Left cardiac atrium (tissue), 4 donors: ENCODE measurements at regions not wholly inside any gene's neighbourhood (a gene's known extent, or its start where the extent isn't known, plus 50 kb on each side); places are given as distances from the start of the nearest gene placed in this dataset.
"Not testable (repeated sequence)": the region's sequence is repeated elsewhere in the genome, so short reads cannot be mapped to it uniquely, and the experiment has no call there.

Source experiments
- ATAC-seq, 2 donors: fragments of 200-7000 bp; cut with Tn5 transposase; one replicate each; pipeline ENCODE4 v1.9.1; 2020; ENCODE audit warnings: mild to moderate bottlenecking in 2 of 2, moderate library complexity in 2 of 2
- DNase-seq: peaks from one replicate; pipeline ENCODE4 v3.0.0-alpha.2; 2020
- intact Hi-C, 2 donors: fragments of 100-400 bp; cut with DNase I; formaldehyde crosslinking; loops; one replicate each; pipeline versions ENCODE4 v1.14.1 to v1.15.1; 2022 to 2023
- donor health status: DM: no; HTN: yes; CAD: no.
- donor health status: DM: no; HTN: yes; CAD: no; lungs with severe emphysema.
- donor health status: DM: yes; HTN: yes; CAD: no.
- donor health status: Dilated cardiomyopathy.

DNA sequence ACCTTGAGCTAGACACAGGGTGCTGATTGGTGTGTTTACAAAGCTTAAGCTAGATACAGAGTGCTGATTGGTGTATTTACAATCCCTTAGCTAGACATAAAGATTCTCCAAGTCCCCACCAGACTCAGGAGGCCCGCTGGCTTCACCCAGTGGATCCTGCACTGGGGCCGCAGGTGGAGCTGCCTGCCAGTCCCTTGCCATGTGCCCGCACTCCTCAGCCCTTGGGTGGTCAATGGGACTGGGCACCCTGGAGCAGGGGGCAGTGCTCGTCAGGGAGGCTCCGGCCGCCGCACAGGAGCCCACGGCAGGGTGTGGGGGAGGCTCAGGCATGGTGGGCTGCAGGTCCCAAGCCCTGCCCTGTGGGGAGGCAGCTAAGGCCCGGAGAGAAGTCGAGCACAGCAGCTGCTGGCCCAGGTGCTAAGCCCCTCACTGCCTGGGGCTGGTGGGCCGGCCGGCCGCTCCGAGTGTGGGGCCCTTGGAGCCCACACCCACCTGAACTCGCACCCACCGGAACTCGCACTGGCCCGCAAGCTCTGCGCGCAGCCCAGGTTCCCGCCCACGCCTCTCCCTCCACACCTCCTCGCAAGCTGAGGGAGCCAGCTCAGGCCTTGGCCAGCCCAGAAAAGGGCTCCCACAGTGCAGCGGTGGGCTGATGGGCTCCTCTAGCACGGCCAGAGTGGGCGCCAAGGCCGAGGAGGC, 169.1 kb upstream of the ARSJ start:
- DNase-seq, ATAC-seq, intact Hi-C loops: not testable (repeated sequence)

DNA sequence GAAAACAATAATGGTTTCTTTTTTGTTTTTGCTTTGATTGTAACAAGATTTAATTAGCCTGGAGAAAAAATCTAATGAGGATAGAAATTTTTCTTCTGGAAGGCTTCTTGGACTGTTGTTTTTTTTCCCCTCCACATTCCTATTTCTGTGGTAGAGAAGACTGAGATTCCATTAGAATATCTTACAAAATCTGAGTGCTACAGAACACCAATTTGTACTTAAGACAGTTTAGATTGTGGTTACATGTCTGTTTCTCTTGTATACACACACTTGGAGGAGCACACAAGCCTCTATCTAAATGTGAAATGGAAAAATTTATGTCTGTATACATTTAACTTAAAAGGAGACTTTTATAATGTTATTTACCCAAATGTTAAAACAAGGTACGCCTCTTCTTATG, 176.9 kb upstream of the ARSJ start:
- intact Hi-C loops: no loop called here
- no peak for DNase-seq
- ATAC-seq: no peak

DNA sequence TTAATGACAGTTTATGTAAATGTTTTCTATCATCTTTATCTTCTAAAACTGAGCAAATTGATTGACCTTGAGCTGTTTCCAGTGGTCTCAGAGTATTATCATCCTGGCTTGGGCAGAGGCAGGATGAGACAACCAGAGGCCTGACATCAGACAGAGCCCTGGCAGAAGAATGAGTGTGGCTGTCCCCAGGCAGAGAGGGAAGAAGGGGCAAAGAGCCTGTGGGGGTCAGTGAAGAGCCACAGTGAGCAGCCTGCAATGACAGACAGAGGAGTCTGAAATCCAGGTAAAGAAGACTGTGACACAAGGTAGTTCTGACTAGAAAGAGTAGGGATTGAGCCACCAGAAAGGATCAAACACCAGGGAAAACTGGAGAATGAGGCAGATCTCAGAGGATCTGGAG, 182.4 kb upstream of the ARSJ start:
- ATAC-seq (no peak), DNase-seq (no peak)
- intact Hi-C loops: no loop called here

DNA sequence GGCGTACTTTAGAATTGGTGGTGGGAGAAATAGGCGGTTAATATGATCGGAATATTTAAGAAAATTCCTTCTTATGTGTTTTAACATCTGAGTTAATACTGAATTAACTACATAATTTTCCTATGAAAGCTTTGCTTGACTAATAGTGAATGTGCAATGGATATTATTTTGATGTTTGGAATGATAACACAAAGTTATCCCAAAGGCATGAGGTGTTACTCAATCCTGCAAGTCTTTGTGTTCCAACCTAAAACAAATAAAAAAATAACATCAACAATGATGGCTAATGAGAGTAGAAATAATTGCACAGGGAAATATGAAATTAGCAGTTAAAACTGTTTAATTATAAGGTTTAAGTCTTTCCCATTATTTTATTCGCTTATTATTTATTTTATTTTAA, 183.6 kb upstream of the ARSJ start:
- no peak for ATAC-seq
- no peak for DNase-seq
- intact Hi-C loops: no loop called here

DNA sequence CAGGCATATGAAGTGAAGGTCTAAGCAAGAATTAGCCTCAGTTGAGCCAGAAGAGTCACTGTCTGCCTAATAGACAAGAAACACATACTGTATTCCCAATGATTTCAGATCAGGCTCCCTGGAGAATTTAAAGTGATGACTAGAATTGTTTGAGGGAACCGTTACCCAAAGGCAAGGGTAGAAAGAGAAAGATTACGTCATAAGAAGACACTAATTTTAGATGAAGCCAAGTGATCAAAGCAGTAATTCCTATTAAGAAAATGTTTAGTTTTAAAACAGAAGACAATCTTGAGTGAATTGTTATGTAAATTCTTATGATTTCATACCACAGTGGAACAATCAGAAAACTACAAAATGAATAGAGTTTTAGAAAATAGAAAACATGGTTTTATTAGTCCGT, 194.5 kb upstream of the ARSJ start:
- DNase-seq: no peak
- no peak for ATAC-seq
- intact Hi-C loops: no loop called here

DNA sequence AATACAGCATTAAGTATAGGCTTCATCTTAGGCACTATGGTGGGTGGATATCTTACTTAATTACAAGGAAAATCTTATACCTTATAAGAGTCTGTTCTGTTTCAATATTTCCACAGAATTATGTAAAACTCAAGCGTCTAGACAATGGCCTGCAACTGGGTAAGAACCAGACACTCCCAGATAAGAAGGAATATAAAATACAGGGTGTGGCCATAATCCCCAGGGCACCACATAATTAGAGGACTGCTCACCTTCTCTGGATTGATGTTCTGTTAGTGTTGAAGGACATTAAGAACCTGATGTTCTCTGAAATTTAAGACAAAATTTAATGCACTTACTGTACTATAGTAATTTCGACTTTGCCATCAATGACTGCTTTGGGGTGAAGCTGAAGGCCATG, 198.2 kb upstream of the ARSJ start:
- DNase-seq (no peak), ATAC-seq (no peak)
- intact Hi-C loops: no loop called here

DNA sequence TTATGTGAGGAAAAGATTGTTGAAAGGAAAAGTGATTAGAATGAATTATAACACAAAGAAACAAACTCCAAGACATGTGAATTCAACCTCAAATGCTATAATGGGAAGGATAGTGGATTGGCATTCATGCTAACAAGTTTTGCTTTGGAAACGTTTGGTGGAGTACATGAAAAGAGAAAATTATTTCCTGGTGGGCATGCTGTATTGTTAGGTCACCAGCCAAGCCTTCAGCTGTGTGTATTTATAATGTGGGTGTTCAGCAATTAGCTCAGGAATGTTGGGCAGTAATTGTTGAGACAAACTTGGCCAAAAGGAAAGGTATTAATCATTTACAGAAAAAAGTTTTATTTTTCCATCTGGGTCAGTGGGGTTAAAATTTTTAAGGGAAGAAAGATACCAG, 198.9 kb upstream of the ARSJ start:
- intact Hi-C loops: no loop called here
- DNase-seq (no peak), ATAC-seq (no peak)

DNA sequence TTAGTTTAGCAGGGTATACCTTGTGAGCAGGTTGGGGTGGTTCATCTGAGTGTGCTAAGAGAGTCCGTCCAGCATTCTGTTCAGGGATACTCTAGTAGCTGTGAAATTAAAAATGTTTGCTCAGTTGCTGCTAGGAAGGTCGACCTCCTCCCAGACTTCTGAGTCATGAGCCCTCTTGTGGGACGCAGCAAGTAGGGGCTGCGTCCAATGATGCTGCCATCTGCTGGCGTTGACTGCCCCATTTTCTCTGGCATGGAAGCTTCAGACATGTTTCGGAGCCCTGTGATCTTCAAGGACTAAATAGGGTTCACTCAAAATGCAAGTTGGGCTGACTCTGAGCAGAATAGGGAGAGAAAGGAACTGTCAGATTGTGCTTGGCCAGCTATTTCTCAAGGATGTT, 201.0 kb upstream of the ARSJ start:
- ATAC-seq (peak; percentile 30 to 73), DNase-seq (peak; percentile 27)
- intact Hi-C loops: no loop called here

DNA sequence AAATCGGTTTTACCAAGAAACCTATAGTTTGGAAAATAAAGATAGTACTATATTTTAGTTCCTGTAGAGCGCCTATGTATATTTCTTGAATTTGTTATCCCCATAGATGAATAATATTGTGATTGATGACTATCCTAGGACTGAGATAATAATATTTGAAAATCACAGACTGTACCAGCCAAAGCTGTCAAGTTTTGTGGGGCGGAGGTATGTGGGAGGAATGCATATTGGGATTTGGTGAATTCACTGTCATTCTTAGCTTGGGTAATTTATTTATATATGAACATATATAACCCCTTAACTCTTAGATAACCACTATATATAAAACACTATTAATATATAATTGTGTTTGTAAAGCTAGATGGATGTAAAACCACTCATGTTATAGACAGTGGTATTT, 205.5 kb upstream of the ARSJ start:
- intact Hi-C loops: no loop called here
- ATAC-seq: no peak
- no peak for DNase-seq

DNA sequence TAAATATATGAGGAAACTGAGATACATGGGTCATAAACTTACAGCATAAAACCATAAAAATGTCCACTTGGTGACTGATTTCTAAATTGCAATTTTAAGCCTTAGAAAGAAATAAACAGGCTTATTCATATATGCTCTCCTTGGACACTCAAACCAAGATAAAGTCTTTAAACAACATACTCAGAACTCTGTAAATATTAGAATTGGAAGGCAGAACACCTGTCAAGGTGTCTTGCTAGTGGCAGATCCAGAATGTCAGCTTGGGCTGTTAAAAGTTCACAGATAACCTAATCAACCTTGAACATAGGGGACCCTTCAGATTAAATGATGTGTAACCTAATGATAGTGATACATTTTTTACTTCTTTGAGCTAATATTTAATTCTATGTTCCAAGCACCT, 208.1 kb upstream of the ARSJ start:
- ATAC-seq (no peak), DNase-seq (no peak)
- intact Hi-C loops: no loop called here

DNA sequence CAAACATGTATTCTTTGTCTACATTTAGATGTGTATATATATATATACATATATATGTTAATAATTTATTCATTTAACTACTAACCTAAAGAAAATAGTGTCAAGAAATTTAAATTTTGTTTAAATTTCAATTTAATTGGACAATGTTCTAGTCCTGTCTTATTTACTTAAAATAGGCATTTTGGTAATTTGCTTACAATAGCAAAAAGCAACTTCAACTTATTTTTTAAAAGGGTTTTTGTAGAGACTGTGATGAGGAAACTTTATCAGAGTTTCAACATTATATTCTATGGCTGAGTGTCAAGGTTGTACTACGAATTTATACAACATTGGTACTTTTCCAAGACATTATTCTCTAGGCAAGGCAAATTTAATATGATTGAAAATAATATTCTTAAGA, 212.0 kb upstream of the ARSJ start:
- intact Hi-C loops: no loop called here
- DNase-seq (no peak), ATAC-seq (no peak)

DNA sequence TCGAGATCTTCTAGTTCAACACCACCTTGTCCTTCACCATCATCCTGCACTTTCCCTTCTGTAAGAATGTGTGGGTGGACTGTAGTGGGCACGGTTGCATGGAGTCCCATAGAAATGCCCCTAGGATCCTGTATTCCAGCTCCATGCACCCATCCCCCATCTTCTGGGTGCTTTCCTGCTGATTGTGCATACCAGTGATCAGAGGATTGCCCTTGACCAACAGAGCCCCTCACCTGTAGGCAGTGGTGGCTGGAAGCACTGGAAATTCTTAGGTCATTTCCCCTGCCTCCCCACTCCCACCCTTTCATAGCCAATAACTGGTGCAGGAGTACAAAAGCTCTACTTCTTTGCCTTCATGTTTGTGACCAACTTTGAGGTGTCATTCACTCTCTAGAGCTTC, 213.4 kb upstream of the ARSJ start:
- ATAC-seq (no peak), DNase-seq (no peak)

DNA sequence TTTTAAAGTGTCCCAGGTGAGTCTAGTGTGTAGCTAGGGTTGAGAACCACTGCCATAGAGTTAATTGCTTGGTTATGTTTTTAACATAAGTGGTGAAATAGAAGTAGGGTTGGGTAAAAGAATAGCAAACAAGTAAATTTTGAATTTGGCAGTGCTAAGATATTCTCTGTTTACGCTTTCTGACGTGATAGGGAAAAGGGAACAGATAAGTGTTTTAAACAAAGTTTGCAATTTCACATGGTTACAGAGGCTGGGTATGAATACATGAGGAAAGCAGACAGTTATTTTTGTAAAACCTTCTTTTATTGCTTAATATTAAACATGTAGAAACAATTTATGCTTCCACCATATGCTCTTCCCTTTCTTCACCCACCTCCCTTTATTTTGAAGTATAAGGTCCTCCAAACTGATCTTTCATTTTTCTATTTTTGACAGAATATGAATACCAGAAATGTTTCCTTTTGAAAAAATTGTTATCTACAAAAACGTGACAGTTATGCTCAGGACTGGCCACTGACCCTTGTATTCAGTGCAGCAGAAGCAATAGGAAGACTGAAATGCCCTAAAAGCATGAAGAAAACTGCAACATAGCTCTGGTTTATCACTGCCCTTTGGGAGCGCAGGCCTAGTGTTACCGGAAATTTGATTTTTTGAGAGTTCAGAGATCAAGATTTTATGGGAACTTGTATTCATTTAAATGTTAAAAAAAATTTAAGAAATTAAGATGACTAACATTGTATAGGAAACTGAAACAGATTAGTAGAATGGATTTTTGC, 214.4 kb upstream of the ARSJ start:
- no peak for DNase-seq
- ATAC-seq: no peak

More for the DNA sequence above, 213.4 kb upstream of the ARSJ start:
- intact Hi-C loops: no loop called here

DNA sequence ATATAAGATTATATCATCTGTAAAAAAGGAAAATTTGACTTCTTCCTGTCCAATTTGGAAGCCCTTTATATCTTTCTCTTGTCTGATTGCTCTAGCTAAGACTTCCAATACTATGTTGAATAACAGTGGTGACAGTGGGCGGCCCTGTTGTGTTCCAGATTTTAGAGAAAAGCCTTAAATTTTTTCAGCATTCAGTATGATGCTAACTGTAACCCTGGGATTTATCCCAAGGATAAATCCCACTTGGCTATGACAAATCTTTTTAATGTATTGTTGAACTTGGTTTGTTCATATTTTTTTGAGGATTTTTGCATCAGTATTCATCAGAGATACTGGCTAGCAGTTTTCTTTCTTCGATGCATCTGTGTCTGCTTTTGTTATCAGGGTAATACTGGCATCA, 217.2 kb upstream of the ARSJ start:
- ATAC-seq (no peak), DNase-seq (no peak)
- intact Hi-C loops: no loop called here

More for the DNA sequence above, 214.4 kb upstream of the ARSJ start:
- intact Hi-C loops: no loop called here

DNA sequence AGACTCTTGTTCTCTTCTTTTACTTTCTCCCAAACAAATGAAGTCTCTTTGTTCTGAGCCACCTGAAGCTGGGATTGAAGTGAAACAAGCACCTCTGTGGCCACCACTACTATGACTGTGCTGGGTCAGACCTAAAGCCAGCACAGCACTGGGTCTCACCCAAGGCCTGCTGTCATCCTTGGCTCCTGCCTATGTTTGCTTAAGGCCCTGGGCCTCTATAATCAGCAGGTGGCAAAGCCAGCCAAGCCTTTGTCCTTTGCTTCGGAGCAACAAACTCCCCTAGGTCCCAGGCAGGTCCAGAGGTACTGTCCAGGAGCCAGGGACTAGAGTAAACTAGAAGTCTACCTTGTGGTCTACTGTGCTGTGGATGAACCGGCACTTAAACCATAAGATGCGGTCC, 220.6 kb upstream of the ARSJ start:
- intact Hi-C loops: no loop called here
- ATAC-seq (no peak), DNase-seq (no peak)

DNA sequence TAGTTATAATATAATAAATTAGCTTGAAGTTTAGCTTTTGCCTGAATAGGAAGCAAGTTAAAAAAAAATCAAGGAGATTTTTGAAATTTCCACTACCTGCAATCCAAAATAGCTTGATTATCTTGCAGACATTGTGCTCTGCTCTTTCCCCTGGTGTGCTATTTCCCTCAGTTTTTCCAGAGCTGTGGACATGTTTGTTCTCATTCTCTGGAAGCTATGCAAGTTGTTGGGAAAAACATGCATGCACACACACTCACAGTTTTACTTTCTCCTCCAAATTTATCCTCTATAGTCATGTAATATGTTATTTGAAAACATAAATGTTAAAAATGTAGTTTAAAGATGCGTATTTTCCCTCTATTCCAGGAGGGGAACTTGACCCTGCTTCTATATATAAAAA, 225.8 kb upstream of the ARSJ start:
- intact Hi-C loops: no loop called here
- ATAC-seq: no peak
- DNase-seq: no peak

DNA sequence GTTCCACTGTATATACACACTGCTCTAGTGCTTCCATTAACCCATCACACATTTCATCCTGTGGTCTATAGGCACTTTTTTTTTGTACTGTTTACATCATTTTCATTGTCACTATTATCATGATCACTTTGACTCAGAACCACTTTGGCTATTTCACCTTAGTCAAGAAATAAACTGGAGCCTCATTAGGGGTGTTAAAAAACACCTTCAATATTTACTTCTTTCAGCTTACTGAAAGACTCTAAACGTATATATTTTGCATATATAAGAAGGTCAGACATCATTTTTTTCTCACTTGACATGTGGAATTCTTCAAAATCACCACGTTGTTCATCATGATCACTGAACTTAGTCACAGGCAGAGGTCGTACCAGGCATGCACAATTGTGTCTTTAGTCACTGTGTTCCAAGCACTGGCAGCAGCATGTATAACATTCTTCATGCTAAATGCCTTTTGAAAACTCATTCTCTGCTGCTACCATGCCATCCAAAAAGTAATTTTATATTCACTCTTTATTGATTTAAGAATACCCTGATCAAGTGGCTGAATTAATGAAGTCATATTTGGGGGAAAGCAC, 229.2 kb upstream of the ARSJ start:
- intact Hi-C loops: no loop called here
- ATAC-seq (no peak), DNase-seq (no peak)

DNA sequence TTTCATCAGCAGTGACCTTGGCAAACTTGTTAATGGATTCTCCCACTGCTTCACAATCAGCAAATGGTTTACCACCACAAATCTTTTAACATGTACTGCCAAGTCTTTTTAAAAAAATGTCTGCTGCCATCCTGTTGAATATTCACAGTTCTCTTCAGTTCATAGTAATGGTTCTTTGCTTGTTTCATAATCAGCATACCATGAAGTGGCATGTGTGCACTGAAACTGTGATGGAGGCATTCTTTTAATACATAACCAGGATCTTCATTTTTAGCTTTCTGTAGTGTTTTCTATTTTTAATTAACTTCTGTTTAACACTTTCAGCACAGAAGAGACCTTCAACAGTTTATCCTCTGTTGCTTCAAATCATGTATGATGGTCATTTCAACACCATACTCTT, 230.1 kb upstream of the ARSJ start:
- DNase-seq (no peak), ATAC-seq (no peak)
- intact Hi-C loops: no loop called here

DNA sequence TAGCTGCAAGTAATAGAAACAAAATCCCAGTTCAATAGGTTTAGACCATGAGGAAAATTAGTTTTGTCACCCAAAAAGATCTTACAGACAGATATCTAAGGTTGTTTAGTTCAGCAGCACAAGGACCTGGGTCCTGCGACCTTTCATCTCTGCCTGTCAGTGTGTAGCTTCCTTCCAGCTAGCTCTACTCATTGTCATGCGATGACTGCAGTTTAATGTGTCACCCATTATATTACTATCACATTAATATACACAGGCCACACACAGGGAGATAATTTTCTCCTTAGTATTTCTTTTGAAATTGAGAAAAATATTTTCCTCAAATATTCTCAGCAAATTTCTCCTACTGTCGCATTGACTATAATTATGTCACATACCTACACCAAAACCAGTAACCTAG, 232.1 kb upstream of the ARSJ start:
- DNase-seq (no peak), ATAC-seq (no peak)
- intact Hi-C loops: no loop called here

DNA sequence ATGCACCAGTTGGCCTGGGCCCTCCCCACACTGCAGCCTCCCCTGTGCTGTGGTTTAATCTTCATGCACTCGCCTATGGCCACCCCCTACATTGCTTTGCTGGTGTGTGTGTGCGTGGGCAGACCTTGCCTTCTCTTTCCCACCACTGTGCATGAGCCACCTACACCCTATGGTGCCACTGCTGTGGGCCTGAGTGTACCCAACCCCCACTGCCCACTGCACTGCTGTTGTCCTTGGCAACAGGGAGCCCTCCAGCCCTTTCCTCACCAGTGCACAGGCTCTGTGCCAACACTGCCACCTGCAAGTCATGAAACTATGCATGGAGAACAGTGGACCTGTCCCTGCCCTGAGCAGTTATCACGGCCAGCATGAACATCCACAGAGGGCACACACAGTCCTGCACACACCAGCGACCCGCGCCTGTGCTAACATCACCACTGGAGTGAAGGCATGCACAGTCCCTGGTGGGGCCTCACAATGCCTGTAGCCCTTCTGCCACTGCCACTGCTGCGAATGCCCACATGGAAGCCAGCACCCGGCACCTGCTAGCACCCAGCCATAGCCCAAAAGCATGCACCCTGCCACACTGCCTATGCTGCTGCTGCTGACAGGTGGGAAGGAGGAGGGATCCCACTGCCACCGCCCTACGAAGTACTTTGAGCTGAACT, 237.8 kb upstream of the ARSJ start:
- intact Hi-C loops: no loop called here
- no peak for ATAC-seq

More for the DNA sequence above, 237.8 kb upstream of the ARSJ start:
- DNase-seq: no peak
